SU-DHL-6 (cell line): ENCODE measurements at regions not wholly inside any gene's neighbourhood (a gene's known extent, or its start where the extent isn't known, plus 50 kb on each side); places are given as distances from the start of the nearest gene placed in this dataset.

Source experiments
- H2AFZ ChIP-seq: fragments of 200-600 bp; sonication (generic); 2 replicates; pipeline ENCODE4 v1.6.1; 2014; ENCODE audit warnings: low read depth, mild to moderate bottlenecking, moderate library complexity, mixed read lengths, antibody characterized with exemption, low read length; ENCODE audit not compliant: severe bottlenecking
- H3F3A ChIP-seq: fragments of 200-600 bp; shearing (Covaris generic); 2 replicates; pipeline ENCODE4 v1.6.0; 2016; ENCODE audit warnings: antibody characterized with exemption, mild to moderate bottlenecking; ENCODE audit not compliant: insufficient read depth
- H3K27ac ChIP-seq: fragments of 200-600 bp; sonication (generic); 2 replicates; pipeline ENCODE4 v1.5.1; 2016; ENCODE audit warnings: low read depth, mild to moderate bottlenecking, low read length, moderate library complexity, mixed read lengths
- H3K27me3 ChIP-seq: fragments of 200-600 bp; sonication (generic), shearing (Covaris generic); 2 replicates; pipeline ENCODE4 v1.6.0; 2014; ENCODE audit warnings: mild to moderate bottlenecking, low read length
- H3K36me3 ChIP-seq: fragments of 200-600 bp; sonication (generic); 2 replicates; pipeline ENCODE4 v1.6.1; 2014; ENCODE audit warnings: mild to moderate bottlenecking, low read length, mixed read lengths
- H3K4me2 ChIP-seq: fragments of 300-600, 200-600 bp; shearing (Covaris generic), sonication (generic); 2 replicates; pipeline ENCODE4 v1.6.0; 2014; ENCODE audit warnings: low read length, low read depth, mild to moderate bottlenecking; ENCODE audit not compliant: poor library complexity, severe bottlenecking
- H3K4me3 ChIP-seq: fragments of 200-600 bp; sonication (generic); 2 replicates; pipeline ENCODE4 v1.5.1; 2014; ENCODE audit warnings: antibody characterized with exemption, low read length, mild to moderate bottlenecking, mixed read lengths; ENCODE audit not compliant: insufficient read depth, poor library complexity, severe bottlenecking
- H3K79me2 ChIP-seq: fragments of 200-600 bp; sonication (generic); 2 replicates; pipeline ENCODE4 v1.6.1; 2014; ENCODE audit warnings: mild to moderate bottlenecking, low read length, moderate library complexity; ENCODE audit not compliant: insufficient read depth
- H3K9ac ChIP-seq: fragments of 200-600 bp; sonication (generic); 2 replicates; pipeline ENCODE4 v1.7.0; 2014; ENCODE audit warnings: mild to moderate bottlenecking, low read length
- H3K9me2 ChIP-seq: fragments of 200-600 bp; sonication (generic); replicated peaks from 2 replicates; pipeline ENCODE4 v1.6.1; 2014; ENCODE audit warnings: low read length; ENCODE audit not compliant: insufficient read depth
- H3K9me3 ChIP-seq: fragments of 200-600 bp; sonication (generic); 2 replicates; pipeline ENCODE4 v1.6.1; 2014; ENCODE audit warnings: low read length, mixed read lengths; ENCODE audit not compliant: insufficient read depth
- H4K20me1 ChIP-seq: fragments of 200-600 bp; sonication (generic); 2 replicates; pipeline ENCODE4 v1.6.1; 2014; ENCODE audit warnings: low read depth, mild to moderate bottlenecking, antibody characterized with exemption, low read length, moderate library complexity, mixed read lengths
- EZH2phosphoT487 ChIP-seq: fragments of 200-600 bp; sonication (generic), shearing (Covaris generic); conservative IDR thresholded peaks from 2 replicates; pipeline ENCODE4 v1.6.1; 2018; ENCODE audit warnings: mild to moderate bottlenecking, antibody characterized with exemption, low read length, moderate library complexity, mixed read lengths
- TF ChIP-seq, protein P1 (sequence below): fragments of 200-600 bp; sonication (generic); IDR thresholded peaks from one replicate; pipeline ENCODE4 v1.5.1; 2017; ENCODE audit warnings: antibody characterized with exemption, mild to moderate bottlenecking, low read length, moderate library complexity; ENCODE audit not compliant: insufficient read depth, poor library complexity, severe bottlenecking

DNA sequence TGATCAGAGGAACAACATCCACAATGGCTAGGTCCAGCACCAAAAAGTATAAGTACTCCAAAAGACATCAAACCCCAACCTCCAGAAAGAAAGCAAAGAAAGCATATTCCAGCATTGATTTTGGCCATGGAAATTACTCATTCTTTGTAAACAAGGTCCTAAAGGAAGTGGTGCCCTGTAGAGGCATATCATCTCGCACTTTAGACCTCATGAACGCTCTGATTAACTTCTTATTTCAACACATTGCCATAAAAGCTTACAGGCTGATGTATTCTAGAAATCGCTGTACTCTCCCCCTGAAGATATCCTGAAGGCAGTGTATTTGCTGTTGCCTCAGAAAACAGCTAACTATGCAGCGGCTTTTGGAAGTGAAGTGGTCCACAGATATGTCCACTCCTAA lies 82.7 kb upstream of the TNPO1 start:
- H3K4me3 ChIP-seq: no peak overlapping the region
- no peak overlapping the region for H3K27ac ChIP-seq
- H3K36me3 ChIP-seq: no peaks in the 10 kb centered on the region
- no peaks in the 10 kb centered on the region for H3K9me2 ChIP-seq
- H2AFZ ChIP-seq: no peak overlapping the region
- TF ChIP-seq, protein P1, sequence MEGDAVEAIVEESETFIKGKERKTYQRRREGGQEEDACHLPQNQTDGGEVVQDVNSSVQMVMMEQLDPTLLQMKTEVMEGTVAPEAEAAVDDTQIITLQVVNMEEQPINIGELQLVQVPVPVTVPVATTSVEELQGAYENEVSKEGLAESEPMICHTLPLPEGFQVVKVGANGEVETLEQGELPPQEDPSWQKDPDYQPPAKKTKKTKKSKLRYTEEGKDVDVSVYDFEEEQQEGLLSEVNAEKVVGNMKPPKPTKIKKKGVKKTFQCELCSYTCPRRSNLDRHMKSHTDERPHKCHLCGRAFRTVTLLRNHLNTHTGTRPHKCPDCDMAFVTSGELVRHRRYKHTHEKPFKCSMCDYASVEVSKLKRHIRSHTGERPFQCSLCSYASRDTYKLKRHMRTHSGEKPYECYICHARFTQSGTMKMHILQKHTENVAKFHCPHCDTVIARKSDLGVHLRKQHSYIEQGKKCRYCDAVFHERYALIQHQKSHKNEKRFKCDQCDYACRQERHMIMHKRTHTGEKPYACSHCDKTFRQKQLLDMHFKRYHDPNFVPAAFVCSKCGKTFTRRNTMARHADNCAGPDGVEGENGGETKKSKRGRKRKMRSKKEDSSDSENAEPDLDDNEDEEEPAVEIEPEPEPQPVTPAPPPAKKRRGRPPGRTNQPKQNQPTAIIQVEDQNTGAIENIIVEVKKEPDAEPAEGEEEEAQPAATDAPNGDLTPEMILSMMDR: no peak
- TF ChIP-seq EZH2phosphoT487: no peak
- no peaks in the 10 kb centered on the region for H3K27me3 ChIP-seq
- H3K9ac ChIP-seq: no peak overlapping the region
- no peaks in the 10 kb centered on the region for H3K79me2 ChIP-seq
- H4K20me1 ChIP-seq: no peaks in the 10 kb centered on the region
- H3K4me2 ChIP-seq: no peak overlapping the region
- no peaks in the 10 kb centered on the region for H3K9me3 ChIP-seq
- H3F3A ChIP-seq: no peaks in the 10 kb centered on the region

DNA sequence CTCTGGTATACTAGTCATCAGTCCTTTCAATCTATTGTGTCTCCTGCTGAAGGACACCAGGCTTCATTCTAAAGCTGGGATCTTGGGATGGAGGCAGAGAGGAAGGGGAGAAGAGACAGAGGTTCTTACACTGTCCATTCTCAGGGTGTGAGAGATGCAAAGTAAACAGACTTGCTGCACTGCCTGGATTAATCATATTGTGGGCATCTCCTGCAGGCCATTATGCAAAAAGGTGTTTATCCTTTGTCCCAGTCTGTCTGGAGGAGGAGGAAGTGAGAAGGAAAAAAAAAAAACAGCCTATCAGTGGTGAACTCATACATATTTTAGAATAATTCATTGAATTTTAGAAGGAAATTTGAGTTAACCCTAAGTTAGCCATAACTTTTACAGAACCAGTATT lies 92.9 kb upstream of the TNPO1 start:
- no peak overlapping the region for H3K4me2 ChIP-seq
- TF ChIP-seq, protein P1: no peak
- no peak for TF ChIP-seq EZH2phosphoT487
- H2AFZ ChIP-seq: no peak overlapping the region
- no peaks in the 10 kb centered on the region for H3K36me3 ChIP-seq
- H3K4me3 ChIP-seq: no peak overlapping the region
- H4K20me1 ChIP-seq: no peaks in the 10 kb centered on the region
- H3K79me2 ChIP-seq: no peaks in the 10 kb centered on the region
- H3K27me3 ChIP-seq: no peaks in the 10 kb centered on the region
- H3K27ac ChIP-seq: no peak overlapping the region
- H3F3A ChIP-seq: no peaks in the 10 kb centered on the region
- no peaks in the 10 kb centered on the region for H3K9me3 ChIP-seq
- no peak overlapping the region for H3K9ac ChIP-seq
- no peaks in the 10 kb centered on the region for H3K9me2 ChIP-seq

DNA sequence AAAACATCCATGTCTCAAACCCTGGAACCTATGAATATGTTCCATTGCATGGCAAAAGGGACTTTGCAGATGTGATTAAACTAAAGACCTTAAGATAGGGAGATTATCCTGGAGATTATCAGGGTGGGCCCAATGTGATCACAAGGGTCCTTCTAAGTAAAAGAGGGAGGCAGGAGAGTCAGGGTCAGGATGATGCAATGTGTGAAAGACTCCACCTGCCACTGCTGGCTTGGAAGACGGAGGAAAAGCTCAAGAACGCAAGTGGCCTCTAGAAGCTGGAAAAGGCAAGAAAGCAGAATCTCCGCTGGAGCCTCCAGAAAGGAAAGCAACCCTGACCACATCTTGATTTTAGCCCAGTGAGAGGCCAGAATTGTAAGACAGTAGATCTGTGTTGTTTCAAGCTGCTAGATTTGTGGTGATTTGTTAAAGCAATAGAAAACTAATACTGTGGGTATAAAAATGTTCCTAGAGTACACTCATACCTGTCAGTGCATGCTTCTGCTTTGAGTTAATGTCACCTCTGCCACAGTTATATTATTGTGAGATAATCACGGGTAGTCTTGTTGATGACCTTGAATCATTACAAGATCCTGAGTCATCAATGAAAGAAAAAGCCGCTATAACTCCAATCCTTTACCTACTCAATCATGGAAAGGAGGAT lies 93.5 kb upstream of the TNPO1 start:
- H3K36me3 ChIP-seq: no peaks in the 10 kb centered on the region
- no peaks in the 10 kb centered on the region for H3K9me3 ChIP-seq
- H3K9me2 ChIP-seq: no peaks in the 10 kb centered on the region
- no peak overlapping the region for H3K4me3 ChIP-seq
- no peaks in the 10 kb centered on the region for H3K27me3 ChIP-seq
- no peak overlapping the region for H3K9ac ChIP-seq
- no peaks in the 10 kb centered on the region for H3K79me2 ChIP-seq
- H3K27ac ChIP-seq: no peak overlapping the region
- no peak for TF ChIP-seq EZH2phosphoT487
- TF ChIP-seq, protein P1: no peak
- no peak overlapping the region for H3K4me2 ChIP-seq
- no peak overlapping the region for H2AFZ ChIP-seq
- no peaks in the 10 kb centered on the region for H3F3A ChIP-seq
- no peaks in the 10 kb centered on the region for H4K20me1 ChIP-seq
